Common myeloid progenitor, CD34-positive (primary cell): ENCODE measurements at regions not wholly inside any gene's neighbourhood (a gene's known extent, or its start where the extent isn't known, plus 50 kb on each side); places are given as distances from the start of the nearest gene placed in this dataset.

Source experiments
- CTCF ChIA-PET: fragments of 350-600 bp; sonication (Branson Sonifier 250); formaldehyde crosslinking; loops from one replicate; lab custom pipeline; 2021; ENCODE audit warnings: antibody characterized with exemption; lab: Charles Lee
- POLR2A ChIA-PET: fragments of 350-600 bp; sonication (Branson Sonifier 250); formaldehyde crosslinking; loops from one replicate; lab custom pipeline; 2021; ENCODE audit warnings: antibody characterized with exemption; lab: Charles Lee
- DNase-seq, 3 donors: peaks; one replicate each; pipeline versions ENCODE4 v3.0.0 to v3.0.0-alpha.2; 2013
- H3K27ac ChIP-seq, 2 experiments: 1 replicate in 1 of 2; 2 replicates in 1 of 2; pipeline ENCODE4 v1.7.0; 2013; ENCODE audit warnings: inconsistent platforms in 2 of 2, low read length in 2 of 2, mild to moderate bottlenecking in 2 of 2, low read depth in 1 of 2, moderate library complexity in 1 of 2; ENCODE audit not compliant: severe bottlenecking in 2 of 2, insufficient read depth in 1 of 2, poor library complexity in 1 of 2
- H3K27me3 ChIP-seq, 5 experiments: replicated peaks in 2 of 5; 1 replicate in 3 of 5; 2 replicates in 2 of 5; pipeline versions ENCODE4 v1.6.1 to v1.7.0; 2013; ENCODE audit warnings: low read length in 4 of 5, mild to moderate bottlenecking in 2 of 5, moderate library complexity in 2 of 5, inconsistent platforms in 1 of 5; ENCODE audit not compliant: insufficient read depth in 5 of 5, control insufficient read depth in 4 of 5
- H3K36me3 ChIP-seq, 4 experiments: 1 replicate in 2 of 4; 2 replicates in 2 of 4; pipeline versions ENCODE4 v1.6.1 to v1.7.0; 2013; ENCODE audit warnings: low read length in 3 of 4, control low read depth in 1 of 4, mild to moderate bottlenecking in 1 of 4; ENCODE audit not compliant: control insufficient read depth in 4 of 4, insufficient read depth in 4 of 4
- H3K4me1 ChIP-seq, 4 experiments: 1 replicate in 3 of 4; 2 replicates in 1 of 4; pipeline versions ENCODE4 v1.6.1 to v1.7.1; 2013; ENCODE audit warnings: low read length in 3 of 4, mild to moderate bottlenecking in 3 of 4, control low read depth in 1 of 4, inconsistent platforms in 1 of 4, moderate library complexity in 1 of 4; ENCODE audit not compliant: control insufficient read depth in 4 of 4, insufficient read depth in 4 of 4; ENCODE audit errors: control extremely low read depth in 1 of 4
- H3K4me3 ChIP-seq, 7 experiments: 1 replicate in 4 of 7; 2 replicates in 3 of 7; pipeline versions ENCODE4 v1.5.1 to v1.7.0; 2013; ENCODE audit warnings: mild to moderate bottlenecking in 7 of 7, low read length in 6 of 7, moderate library complexity in 6 of 7, inconsistent platforms in 2 of 7, low read depth in 2 of 7, control low read depth in 1 of 7; ENCODE audit not compliant: insufficient read depth in 4 of 7, control insufficient read depth in 1 of 7; ENCODE audit errors: extremely low read depth in 1 of 7
- H3K9me3 ChIP-seq, 5 experiments: 1 replicate in 4 of 5; 2 replicates in 1 of 5; pipeline versions ENCODE4 v1.6.1 to v1.7.1; 2013; ENCODE audit warnings: low read length in 4 of 5, mild to moderate bottlenecking in 2 of 5, inconsistent platforms in 1 of 5, low read depth in 1 of 5, moderate library complexity in 1 of 5; ENCODE audit not compliant: control insufficient read depth in 4 of 5, insufficient read depth in 2 of 5; ENCODE audit errors: control extremely low read depth in 1 of 5
- WGBS: methylation state at CpG from one replicate; pipeline ENCODE4 v1.1.5; 2013; ENCODE audit not compliant: insufficient coverage; 5-methylcytosine and 5-hydroxymethylcytosine counted together

GRCh38 chr14:101022916-101023435 lies 119.5 kb upstream of the RTL1 start:
- no peaks in the 10 kb centered on the region for H3K4me1 ChIP-seq
- ChIA-PET CTCF (no interaction called here), POLR2A (no interaction called here)
- no peak for DNase-seq
- H3K27ac ChIP-seq: no peak overlapping the region
- 95% methylated on average over 15 of the region's 15 CpGs for WGBS
- H3K36me3 ChIP-seq: peaks cover 0 to 8% (median 0%) of the 10 kb centered on the region in 4 experiments
- no peak overlapping the region for H3K4me3 ChIP-seq
- no peaks in the 10 kb centered on the region for H3K27me3 ChIP-seq
- peaks cover 0 to 8% (median 4%) of the 10 kb centered on the region in 5 experiments for H3K9me3 ChIP-seq

GRCh38 chr14:101024686-101025085 lies 121.2 kb upstream of the RTL1 start:
- H3K4me3 ChIP-seq: no peak overlapping the region
- no peak for DNase-seq

GRCh38 chr14:101025131-101025530 lies 121.6 kb upstream of the RTL1 start:
- WGBS: 96% methylated on average over 6 of the region's 8 CpGs
- H3K36me3 ChIP-seq: peaks cover 0 to 8% (median 0%) of the 10 kb centered on the region in 4 experiments
- no peaks in the 10 kb centered on the region for H3K27me3 ChIP-seq
- H3K4me3 ChIP-seq: no peak overlapping the region
- no peak for DNase-seq
- H3K27ac ChIP-seq: no peak overlapping the region
- POLR2A ChIA-PET: no interaction called here
- H3K4me1 ChIP-seq: no peaks in the 10 kb centered on the region
- H3K9me3 ChIP-seq: peaks cover 0 to 8% (median 4%) of the 10 kb centered on the region in 5 experiments
- CTCF ChIA-PET: no interaction called here

More at GRCh38 chr14:101024686-101025085, 121.2 kb upstream of the RTL1 start:
- ChIA-PET POLR2A (no interaction called here), CTCF (no interaction called here)
- Histone ChIP-seq H3K9me3 (peaks cover 0 to 8% (median 4%) of the 10 kb centered on the region in 5 experiments), H3K27ac (no peak overlapping the region), H3K27me3 (no peaks in the 10 kb centered on the region), H3K4me1 (no peaks in the 10 kb centered on the region), H3K36me3 (peaks cover 0 to 8% (median 0%) of the 10 kb centered on the region in 4 experiments)
- WGBS: 91% methylated on average over 10 of the region's 11 CpGs

GRCh38 chr14:101025696-101026095 lies 122.2 kb upstream of the RTL1 start:
- Histone ChIP-seq H3K9me3 (peaks cover 0 to 8% (median 4%) of the 10 kb centered on the region in 5 experiments), H3K27ac (no peak overlapping the region), H3K4me1 (no peaks in the 10 kb centered on the region), H3K36me3 (peaks cover 0 to 8% (median 0%) of the 10 kb centered on the region in 4 experiments), H3K27me3 (no peaks in the 10 kb centered on the region), H3K4me3 (no peak overlapping the region)
- DNase-seq: no peak
- ChIA-PET POLR2A (no interaction called here), CTCF (interaction anchor here (1.2 kb wide), 1 partner anchor 37 kb away, joined by 3 read pairs; no protein-coding TSS in a partner anchor)
- 100% methylated on average over 18 of the region's 19 CpGs for WGBS

GRCh38 chr14:101026341-101026740 lies 122.8 kb upstream of the RTL1 start:
- Histone ChIP-seq H3K9me3 (peaks cover 0 to 8% (median 4%) of the 10 kb centered on the region in 5 experiments), H3K4me3 (no peak overlapping the region), H3K27ac (no peak overlapping the region), H3K36me3 (peaks cover 0 to 8% (median 0%) of the 10 kb centered on the region in 4 experiments), H3K4me1 (no peaks in the 10 kb centered on the region), H3K27me3 (no peaks in the 10 kb centered on the region)
- ChIA-PET CTCF (interaction anchor here (1.2 kb wide), 1 partner anchor 37 kb away, joined by 3 read pairs; no protein-coding TSS in a partner anchor), POLR2A (no interaction called here)
- DNase-seq: no peak
- WGBS: 100% methylated on average over 7 of the region's 7 CpGs

- no peak overlapping the region for H3K27ac ChIP-seq
- H3K27me3 ChIP-seq: no peaks in the 10 kb centered on the region
- H3K4me1 ChIP-seq: no peaks in the 10 kb centered on the region
- peaks cover 0 to 8% (median 0%) of the 10 kb centered on the region in 4 experiments for H3K36me3 ChIP-seq
- no peak overlapping the region for H3K4me3 ChIP-seq
- POLR2A ChIA-PET: no interaction called here
- DNase-seq: no peak
- 95% methylated on average over 9 of the region's 10 CpGs for whole genome bisulfite sequencing
- peaks cover 0 to 8% (median 4%) of the 10 kb centered on the region in 5 experiments for H3K9me3 ChIP-seq
- CTCF ChIA-PET: no interaction called here
These were observed 123.8 kb upstream of the RTL1 start for GRCh38 chr14:101027291-101027690.

- peaks cover 0 to 8% (median 0%) of the 10 kb centered on the region in 4 experiments for H3K36me3 ChIP-seq
- DNase-seq: no peak
- H3K27ac ChIP-seq: no peak overlapping the region
- no peaks in the 10 kb centered on the region for H3K4me1 ChIP-seq
- no peak overlapping the region for H3K4me3 ChIP-seq
- no peaks in the 10 kb centered on the region for H3K27me3 ChIP-seq
- WGBS: 97% methylated on average over 5 of the region's 5 CpGs
- POLR2A ChIA-PET: no interaction called here
- CTCF ChIA-PET: no interaction called here
- H3K9me3 ChIP-seq: peaks cover 0 to 6% (median 4%) of the 10 kb centered on the region in 5 experiments
These were observed 124.4 kb upstream of the RTL1 start for GRCh38 chr14:101027966-101028365.
